OCI-M2 (cell line): ENCODE measurements at regions not wholly inside any gene's neighbourhood (a gene's known extent, or its start where the extent isn't known, plus 50 kb on each side); places are given as distances from the start of the nearest gene placed in this dataset.
"Not testable (repeated sequence)": the region's sequence is repeated elsewhere in the genome, so short reads cannot be mapped to it uniquely, and the experiment has no call there.

Experiments used
- DNase-seq: peaks from one replicate; lab custom pipeline; 2025; ENCODE audit not compliant: unreplicated experiment; lab: John Stamatoyannopoulos, UW

DNA sequence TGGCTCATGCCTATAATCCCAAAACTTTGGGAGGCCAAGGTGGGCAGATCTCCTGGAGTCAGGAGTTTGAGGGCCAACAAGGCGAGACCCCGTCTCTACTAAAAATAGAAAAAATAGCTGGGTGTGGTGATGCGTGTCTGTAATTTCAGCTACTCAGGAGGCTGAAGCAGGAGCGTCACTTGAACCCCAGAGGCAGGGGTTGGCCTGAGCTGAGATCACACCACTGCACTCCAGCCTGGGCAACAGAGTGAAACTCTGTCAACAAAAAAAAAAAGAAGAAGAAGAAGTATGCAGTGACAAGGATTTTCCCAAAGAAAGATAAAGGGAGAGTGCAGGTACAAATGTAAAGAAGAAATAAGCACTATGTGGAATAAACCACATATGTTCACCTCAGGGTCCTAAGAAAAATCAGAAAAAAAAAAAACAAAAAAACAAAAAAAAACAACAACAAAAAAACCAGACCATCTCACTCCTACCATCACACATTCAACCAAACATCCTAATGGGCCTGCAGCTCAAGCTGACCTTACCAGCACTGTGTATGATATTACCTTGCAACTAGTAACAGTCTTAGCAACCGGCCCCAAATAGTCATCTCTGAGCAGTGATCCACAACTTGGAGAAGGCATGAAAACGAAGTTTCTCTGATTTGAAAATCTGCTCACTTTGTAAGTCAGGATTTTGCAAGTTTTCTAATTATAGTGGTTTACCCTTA is 296.7 kb upstream of the PROK2 start:
- no peak for DNase-seq

DNA sequence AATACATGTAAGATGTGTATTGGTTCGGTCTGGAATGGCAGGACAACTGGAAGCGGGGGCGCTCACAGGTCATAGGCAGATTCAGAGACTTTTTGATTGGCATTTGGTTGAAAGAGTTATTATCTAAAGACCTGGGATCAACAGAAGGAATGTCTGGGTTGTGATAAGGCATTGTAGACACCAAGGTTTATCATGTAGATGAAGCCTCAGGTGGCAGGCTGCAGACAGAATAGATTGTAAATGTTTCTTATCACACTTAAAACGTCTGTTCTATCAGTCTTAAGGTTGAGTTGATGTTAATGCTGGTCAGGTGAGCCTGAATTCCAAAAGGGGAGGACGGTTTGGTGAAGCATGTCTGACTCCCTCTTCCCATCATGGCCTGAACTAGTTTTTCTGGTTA is 295.9 kb upstream of the PROK2 start:
- no peak for DNase-seq

DNA sequence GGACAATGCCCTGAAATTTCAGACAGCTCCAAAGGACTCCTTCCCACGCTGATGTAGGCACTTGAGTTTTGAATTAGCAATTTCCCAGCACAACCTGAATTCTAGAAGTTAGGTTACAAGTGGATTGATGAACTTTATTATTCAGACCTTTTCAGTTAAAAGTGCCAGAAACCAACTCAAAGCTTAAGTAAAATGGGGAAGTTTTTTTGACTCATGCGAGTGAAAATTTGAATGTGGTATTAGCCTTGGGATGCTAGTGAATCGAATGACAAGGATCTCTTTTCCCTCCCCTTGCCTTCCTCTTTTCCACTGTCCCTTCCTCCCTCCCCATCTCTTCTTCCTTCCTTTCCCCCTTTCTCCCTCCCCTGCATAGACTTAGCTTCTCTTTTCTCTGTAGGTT is 295.1 kb upstream of the PROK2 start:
- DNase-seq: no peak

DNA sequence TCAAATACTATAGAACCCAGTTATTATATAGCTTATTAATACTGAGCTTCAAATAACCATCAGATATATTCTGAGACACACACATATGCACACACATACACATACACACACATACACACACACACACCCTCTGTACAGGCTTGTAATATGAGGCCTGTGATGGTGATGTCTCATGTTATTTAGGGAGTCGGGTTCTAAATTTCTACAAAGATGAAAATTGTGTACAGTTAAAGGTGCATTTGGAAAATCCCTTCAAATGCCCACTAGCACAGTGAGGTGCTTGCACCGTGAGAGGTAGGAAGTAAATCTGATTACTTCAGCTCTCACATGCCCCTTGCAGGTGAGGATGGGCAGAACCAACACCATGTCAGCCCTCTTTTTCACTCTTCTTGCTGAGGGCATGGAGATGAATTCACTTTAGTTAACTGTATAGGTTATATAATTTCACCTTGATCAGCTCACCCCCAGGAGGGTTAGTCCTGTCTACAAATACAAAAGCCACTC is 294.5 kb upstream of the PROK2 start:
- DNase-seq: no peak

DNA sequence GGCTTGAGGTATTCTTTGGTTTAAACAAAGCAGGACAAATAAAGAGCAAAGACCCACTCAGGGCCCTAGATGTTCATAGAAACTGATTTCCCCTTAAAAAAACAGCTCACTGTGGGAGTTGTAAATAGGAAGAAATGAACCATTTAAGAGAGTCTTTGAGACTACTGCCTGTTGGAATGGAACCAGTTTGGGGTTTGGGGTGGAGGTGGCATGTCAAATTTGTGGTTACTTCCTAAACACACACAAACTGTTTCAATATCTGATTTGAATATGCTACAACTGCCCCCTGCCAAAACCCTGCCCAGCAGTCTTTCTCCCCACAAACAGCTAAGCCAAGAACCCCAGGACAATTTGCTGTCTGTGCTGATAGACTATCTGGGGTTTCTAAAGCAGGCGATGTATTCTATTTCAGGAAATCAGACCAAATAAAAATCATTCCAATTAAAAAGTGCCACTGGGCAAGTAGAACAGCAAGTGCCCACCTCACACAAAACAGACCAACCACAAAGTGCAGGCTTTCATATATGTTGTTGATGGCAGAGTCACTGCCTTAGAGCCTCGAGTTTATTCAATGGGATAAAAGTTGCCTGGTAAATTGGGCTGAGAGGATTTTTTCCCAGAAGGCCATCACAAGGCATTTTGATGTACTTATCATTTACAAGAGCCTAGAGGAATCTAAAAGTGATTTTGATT is 293.9 kb upstream of the PROK2 start:
- no peak for DNase-seq

DNA sequence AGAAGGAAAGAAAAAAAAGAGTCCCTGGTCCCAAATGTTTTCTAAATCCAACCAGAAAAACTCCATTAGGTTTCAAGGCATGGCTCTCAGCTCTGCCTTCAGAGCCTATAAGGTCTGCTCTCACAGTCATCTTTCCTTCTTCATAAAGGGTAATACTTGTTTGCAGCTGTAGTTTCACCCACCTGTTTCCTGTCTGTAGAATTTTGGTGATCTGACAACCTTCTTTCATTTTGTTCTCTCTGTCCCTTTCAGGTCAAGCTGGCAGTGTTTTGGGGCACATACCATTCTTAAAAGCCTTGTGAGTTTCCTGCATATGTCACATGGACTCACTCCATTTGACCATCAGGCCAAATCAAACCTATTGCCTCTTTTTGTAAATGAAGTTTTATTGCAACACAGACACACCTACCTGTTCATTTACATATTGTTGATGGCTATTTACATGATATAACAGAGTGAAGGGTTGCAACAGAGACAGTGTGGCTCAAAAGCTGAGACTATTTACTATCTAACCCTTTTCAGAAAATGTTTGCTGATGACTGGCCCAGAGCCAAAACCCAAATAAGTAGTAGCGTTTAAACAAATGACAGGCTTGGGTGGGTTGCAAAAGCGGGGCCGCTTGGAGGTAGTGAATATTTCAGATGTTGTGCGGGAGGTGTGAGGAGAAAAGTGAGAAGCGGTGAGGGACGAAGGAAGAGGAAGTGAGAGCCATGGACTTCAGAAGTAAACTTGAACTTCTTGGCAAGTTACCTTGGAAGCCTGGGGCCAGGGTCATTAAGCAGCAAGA is 292.7 kb upstream of the PROK2 start:
- DNase-seq: no peak

DNA sequence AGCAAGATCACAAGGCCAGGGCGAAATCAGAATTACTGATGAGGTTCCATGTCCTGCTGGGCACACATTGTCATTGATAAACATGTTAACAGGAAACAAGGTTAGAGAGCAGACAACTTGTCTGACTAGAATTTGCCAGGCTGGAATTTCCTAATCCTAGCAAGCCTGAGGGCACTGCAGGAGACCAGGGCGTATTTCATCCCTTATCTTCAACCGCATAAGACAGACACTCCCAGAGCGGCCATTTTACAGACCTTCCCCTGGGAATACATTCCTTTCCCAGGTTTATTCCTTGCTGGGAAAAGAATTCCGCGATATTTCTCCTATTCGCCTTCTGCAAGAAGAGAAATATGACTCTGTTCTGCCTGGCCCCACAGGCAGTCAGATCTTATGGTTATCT is 290.9 kb upstream of the PROK2 start:
- DNase-seq: not testable (repeated sequence)

DNA sequence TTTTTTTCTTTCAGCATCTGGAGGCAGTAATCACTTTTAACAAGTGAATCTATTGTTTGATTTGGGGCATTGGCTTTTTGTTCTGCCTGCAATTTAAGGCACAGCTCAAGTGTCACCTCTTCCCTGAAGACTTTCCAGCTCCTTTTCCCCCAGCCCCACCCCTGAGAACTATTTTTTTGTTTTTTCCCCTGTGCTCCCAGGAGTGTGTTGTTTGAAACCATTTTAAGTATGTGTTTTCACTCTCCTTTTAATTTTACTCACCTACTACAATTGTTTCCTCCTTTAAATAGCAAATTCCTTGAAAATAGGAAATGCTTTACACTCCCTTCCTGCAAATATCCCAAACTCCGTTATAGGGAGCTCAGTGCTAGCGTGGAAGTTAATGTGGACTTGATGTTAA is 286.7 kb upstream of the PROK2 start:
- no peak for DNase-seq

DNA sequence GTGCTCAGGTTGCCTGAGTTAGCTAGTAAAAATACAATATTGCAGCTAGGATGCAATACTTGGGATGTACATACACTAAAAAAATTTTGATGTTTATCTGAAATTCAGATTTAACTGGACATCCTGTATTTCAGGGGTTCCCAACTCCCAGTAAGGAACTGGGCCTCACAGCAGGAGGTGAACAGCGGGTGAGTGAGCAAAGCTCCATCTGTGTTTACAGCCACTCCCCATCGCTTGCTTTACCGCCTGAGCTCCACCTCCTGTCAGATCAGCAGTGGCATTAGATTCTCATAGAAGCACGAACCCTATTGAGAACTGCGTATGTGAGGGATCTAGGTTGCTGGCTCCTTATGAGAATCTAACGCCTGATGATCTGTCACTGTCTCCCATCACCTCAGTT is 285.1 kb upstream of the PROK2 start:
- DNase-seq: no peak

DNA sequence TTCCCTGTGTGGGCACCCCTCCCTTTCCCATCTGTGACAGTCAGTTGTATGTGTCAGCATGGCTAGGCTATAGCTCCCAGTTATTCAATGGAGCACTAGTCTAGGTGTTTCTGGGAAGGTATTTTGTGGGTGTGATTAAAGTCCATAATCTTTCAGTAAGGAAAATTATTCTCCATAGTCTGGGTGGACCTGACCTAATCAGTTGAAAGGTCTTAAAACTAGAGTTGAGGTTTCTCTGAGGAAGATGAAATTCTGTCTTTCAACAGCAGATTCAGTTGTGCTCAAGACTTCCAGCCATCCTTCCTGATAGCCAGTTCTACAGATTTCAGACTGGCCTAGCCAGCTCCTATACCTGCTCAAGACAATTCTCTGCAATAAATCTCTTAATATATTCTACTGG is 284.6 kb upstream of the PROK2 start:
- DNase-seq: no peak

DNA sequence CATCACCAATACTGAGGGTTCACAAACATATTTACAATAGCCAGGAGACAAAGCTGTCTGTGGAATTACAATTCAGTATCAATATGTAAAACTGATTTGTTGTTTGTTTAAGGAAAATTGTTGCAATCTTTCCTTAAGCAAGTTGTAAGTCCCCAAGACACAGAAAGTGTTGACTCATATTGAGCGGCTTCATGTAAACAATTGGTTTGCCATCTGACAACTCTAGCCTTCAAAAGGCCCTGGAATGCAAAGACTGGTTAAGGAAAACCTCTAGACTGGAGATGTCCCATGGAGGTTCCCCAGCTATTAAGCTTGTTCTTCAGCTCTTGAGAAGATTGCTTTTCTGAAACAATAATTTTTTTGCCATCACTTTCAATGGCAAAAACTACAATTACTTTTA is 283.7 kb upstream of the PROK2 start:
- no peak for DNase-seq

DNA sequence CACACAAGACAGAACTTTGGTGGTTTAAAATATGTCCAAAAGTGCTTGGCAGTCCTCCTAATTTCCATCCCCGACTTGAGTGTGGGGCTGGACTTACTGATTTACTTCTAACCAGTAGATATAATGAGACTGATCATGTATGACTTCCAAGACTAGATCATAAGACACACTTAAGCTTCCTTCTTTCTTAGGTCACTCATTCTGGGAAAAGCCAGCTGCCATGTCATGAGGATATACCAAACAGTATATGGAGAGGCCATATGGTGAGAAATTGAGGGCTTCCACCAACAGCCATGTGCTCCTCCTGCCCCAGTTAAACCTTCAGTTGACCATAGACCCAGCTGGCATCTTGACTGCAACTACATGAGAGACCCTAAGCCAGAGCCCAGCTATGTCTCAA is 282.8 kb upstream of the PROK2 start:
- no peak for DNase-seq

DNA sequence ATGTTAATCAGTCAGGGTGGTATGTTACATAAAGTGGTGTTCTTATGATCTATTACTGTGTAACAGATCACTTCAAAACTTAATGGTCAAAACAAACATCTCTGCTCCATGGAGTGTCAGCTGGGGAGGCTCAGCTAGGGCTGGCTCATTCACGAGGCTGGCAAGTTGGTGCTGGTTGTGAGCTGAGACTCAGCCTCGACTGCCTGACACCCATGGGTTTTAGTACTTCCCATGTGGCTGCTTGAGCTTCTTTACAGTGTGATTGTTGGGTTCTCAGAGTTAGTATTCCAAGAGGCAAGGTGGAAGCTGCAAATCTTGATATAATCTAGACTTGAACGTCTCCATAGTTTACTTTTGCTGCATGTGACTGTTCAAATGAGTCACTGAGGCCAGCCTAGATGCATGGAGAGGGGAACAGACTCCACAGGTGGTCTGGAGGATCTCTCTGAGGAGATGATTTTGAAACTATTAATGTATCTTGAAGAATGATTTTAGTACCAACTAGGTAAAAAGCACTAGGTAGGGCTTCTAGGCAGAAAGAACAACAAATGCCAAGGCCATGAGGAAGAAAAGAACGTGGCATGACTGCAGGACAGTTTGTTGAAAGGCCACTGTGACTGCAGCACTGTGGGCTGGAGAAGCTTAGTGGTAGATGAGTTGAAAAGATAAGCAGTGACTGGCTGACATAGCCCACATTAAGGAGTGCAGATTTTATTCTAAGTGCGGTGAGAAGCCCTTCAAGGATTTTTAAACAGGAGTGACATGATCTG is 281.1 kb upstream of the PROK2 start:
- no peak for DNase-seq

DNA sequence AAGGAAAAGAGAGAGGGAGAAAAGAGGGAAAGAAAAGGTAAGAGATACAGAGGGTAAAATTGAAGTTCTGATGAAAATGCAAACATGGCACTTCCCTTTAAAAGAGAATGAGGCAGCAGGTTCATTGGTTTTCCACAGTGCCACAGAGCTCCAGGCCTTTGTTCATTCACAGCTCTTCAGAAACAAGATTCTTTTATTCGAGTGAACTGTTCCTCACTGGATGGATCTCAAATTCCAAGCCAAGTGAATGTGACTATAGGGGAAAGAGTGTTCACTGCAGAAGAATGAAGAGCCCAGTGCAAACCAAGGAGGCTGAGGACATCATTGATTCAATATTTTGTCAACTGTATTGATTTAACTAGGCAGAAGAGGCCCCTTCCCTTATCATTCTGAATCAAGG is 280.3 kb upstream of the PROK2 start:
- DNase-seq: no peak

DNA sequence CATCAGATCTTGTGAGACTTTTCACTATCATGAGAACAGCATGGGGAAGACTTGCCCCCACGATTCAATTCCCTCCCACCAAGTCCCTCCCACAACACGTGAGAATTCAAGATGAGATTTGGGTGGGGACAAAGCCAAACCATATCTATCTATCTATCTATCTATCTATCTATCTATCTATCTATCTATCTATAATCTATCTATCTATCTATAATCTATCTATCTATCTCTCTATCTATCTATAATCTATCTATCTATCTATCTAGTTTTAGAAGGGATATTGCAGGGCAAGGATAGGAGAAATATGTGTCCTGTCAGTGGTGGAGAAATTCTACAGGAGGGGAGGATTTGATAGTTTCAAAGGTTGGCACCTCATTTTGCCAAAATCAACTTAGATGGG is 279.8 kb upstream of the PROK2 start:
- not testable (repeated sequence) for DNase-seq

DNA sequence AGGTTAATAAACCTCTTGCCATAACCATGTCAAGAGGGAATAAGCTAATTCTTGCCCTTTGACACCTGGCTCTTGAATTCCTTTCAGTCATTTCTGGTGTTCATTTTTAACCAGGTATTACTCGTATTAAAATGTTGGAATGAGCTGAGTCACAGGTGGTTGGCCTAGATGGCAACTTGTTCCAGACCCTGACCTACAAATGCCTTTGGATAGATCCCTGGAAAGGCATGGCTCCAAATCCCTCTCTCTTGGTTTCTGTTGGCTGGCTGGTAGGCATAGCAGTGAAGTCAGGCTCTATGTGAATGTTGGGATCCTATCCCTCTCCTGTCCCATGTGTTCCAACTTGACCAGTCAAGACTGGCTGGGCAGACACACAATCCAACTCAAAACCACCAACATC is 277.1 kb upstream of the PROK2 start:
- no peak for DNase-seq

DNA sequence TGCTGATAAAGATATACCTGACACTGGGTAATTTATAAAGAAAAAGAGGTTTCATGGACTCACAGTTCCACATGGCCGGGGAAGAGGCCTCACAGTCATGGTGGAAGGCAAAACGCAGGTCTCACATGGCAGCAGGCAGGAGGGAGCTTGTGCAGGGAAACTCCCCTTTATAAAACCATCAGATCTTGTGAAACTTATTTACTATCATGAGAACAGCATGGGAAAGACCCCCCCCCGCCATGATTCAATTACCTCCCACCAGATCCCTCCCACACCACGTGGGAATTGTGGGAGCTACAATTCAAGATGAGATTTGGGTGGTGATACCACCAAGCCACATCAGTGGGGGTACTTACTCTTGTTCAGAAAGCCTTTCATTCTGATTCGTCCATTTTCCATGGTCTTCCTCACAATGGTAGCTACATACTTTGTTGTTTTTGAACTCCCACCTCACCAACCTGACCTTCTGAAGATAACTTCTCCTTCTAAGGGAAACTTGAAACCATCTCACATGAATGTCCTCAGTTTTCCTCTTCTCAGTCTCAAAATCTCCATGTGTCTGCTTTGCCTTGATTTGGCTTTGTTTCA is 275.6 kb upstream of the PROK2 start:
- DNase-seq: no peak

DNA sequence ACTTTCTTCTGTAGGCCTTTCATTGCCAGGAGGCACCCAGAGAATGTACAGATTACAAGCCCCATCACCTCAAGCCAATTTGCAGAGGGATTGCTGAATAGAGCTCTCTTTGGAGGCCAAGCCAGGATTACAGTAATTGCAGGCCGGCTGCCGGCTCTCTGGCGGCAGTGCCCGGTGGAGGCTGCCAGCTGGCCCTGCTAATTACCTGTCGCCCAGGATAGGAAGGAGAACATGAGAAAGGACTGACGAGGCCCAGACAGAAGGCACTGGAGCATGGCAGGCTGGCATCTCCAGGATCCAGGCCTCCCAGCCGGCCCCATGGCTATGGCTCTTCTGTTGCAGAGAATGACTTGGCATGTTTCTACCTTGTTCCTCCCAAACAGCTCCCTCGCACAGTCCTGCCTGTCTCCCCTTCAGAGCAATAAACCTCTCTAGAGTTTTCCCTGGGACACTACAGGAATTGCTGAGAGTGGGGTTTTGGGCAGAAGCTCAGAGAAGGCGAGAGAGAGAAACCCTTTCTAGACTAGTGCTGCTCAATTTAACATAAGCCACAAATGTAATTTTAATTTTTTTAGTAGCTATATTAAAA is 273.6 kb upstream of the PROK2 start:
- no peak for DNase-seq

DNA sequence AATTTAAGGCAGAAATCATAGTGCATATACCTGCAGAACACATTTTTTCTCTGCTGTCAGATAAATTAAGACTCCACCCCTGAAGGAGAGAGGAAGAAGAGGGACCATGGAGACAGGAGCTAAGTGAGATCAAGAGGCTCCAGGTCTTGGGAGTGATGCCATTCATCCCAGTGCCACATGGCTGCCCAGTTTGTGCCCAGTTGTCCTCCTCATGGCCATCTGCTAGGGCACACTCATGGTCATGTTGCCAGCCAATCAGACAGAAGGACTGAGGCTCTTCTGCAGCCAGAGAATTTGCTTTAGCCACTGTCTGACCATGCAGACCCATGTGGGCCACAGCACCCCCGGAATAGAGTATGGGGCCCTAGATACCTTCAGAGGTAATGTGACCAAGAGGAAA is 270.5 kb upstream of the PROK2 start:
- no peak for DNase-seq

DNA sequence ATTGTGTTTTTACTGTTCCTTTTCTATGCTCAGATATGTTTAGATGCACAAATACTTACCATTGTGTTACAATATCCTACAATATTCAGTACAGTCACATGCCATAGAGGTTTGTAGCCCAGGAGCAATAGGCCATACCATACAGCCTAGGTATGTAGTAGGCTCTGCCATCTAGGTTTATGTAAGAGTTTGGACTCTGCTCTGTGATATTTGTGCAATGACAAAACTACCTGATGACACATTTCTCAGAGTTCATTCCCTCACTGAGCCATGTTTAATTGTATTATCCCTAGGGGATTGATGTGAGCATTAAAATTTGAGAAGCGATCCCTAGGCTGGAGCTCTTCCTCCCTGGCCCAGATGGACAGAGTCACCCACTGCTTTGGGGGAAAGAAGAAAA is 270.0 kb upstream of the PROK2 start:
- DNase-seq: no peak
